T follicular helper cell (primary cell): ENCODE measurements at regions not wholly inside any gene's neighbourhood (a gene's known extent, or its start where the extent isn't known, plus 50 kb on each side); places are given as distances from the start of the nearest gene placed in this dataset.

Experiments
- DNase-seq: peaks from one replicate; pipeline ENCODE4 v3.0.0-alpha.2; 2020; ENCODE audit warnings: low read depth

- no peak for DNase-seq
Observed at GRCh38 chr16:72406390-72406789, 234.4 kb upstream of the PMFBP1 start.

GRCh38 chr16:72404299-72404698, 232.3 kb upstream of the PMFBP1 start:
- no peak for DNase-seq

- no peak for DNase-seq
Observed at GRCh38 chr16:72401084-72401361, 229.1 kb upstream of the PMFBP1 start.

GRCh38 chr16:72400257-72401083, 228.5 kb upstream of the PMFBP1 start:
- DNase-seq, result no peak

GRCh38 chr16:72399811-72400210, 227.9 kb upstream of the PMFBP1 start:
- DNase-seq, result no peak

GRCh38 chr16:72397876-72398275, 225.9 kb upstream of the PMFBP1 start:
- no peak for DNase-seq

- no peak for DNase-seq
Observed at GRCh38 chr16:72394526-72394925, 222.6 kb upstream of the PMFBP1 start.

- DNase-seq, result no peak
Observed at GRCh38 chr16:72389791-72390190, 217.8 kb upstream of the PMFBP1 start.

- no peak for DNase-seq
Observed at GRCh38 chr16:72388007-72388406, 216.1 kb upstream of the PMFBP1 start.

- no peak for DNase-seq
Observed at GRCh38 chr16:72384651-72385050, 212.7 kb upstream of the PMFBP1 start.

GRCh38 chr16:72380283-72380682, 208.3 kb upstream of the PMFBP1 start:
- no peak for DNase-seq

GRCh38 chr16:72373201-72373600, 201.2 kb upstream of the PMFBP1 start:
- DNase-seq, result no peak

- no peak for DNase-seq
Observed at GRCh38 chr16:72372087-72373045, 200.4 kb upstream of the PMFBP1 start.

- no peak for DNase-seq
Observed at GRCh38 chr16:72371307-72372086, 199.5 kb upstream of the PMFBP1 start.

- DNase-seq, result no peak
Observed at GRCh38 chr16:72369274-72369673, 197.3 kb upstream of the PMFBP1 start.

GRCh38 chr16:72367851-72368250, 195.9 kb upstream of the PMFBP1 start:
- DNase-seq, result no peak

GRCh38 chr16:72362973-72363372, 191.0 kb upstream of the PMFBP1 start:
- no peak for DNase-seq

- no peak for DNase-seq
Observed at GRCh38 chr16:72362476-72362875, 190.5 kb upstream of the PMFBP1 start.

- no peak for DNase-seq
Observed at GRCh38 chr16:72357910-72358309, 186.0 kb upstream of the PMFBP1 start.

- no peak for DNase-seq
Observed at GRCh38 chr16:72355561-72355960, 183.6 kb upstream of the PMFBP1 start.

- no peak for DNase-seq
Observed at GRCh38 chr16:72349719-72350118, 177.8 kb upstream of the PMFBP1 start.

- DNase-seq, result no peak
Observed at GRCh38 chr16:72332926-72333325, 161.0 kb upstream of the PMFBP1 start.
